ENCODE measurements at regions not wholly inside any gene's neighbourhood (a gene's known extent, or its start where the extent isn't known, plus 50 kb on each side); places are given as distances from the start of the nearest gene placed in this dataset.
A peak's percentile ranks its signal among the peaks of the same experiment; 100 is the strongest.
"Not testable (repeated sequence)": the region's sequence is repeated elsewhere in the genome, so short reads cannot be mapped to it uniquely, and the experiment has no call there.

GRCh38 chr6:99152347-99152643 is 197.2 kb downstream of the FAXC start:
- POLR2A ChIA-PET, result no interaction called here
- no peak overlapping the region for H3K27ac Mint-ChIP-seq
- DNase-seq, result no peak
- CTCF ChIA-PET, result interaction anchor here (0.6 kb wide), 1 partner anchor 33 kb away, joined by 4 read pairs; no protein-coding TSS in a partner anchor
- H3K4me3 Mint-ChIP-seq, result no peak overlapping the region
- H3K4me1 Mint-ChIP-seq, result no peaks in the 10 kb centered on the region
- H3K27me3 Mint-ChIP-seq, result peaks cover 2% of the 10 kb centered on the region
- no peaks in the 10 kb centered on the region for H3K36me3 Mint-ChIP-seq (ENCODE audit: low read depth)
- H3K9me3 Mint-ChIP-seq, result no peaks in the 10 kb centered on the region

- H3K27ac Mint-ChIP-seq, result no peak overlapping the region
- H3K4me1 Mint-ChIP-seq, result no peaks in the 10 kb centered on the region
- no peaks in the 10 kb centered on the region for H3K9me3 Mint-ChIP-seq
- ChIA-PET CTCF (interaction anchor here (0.6 kb wide), 1 partner anchor 34 kb away, joined by 4 read pairs; no protein-coding TSS in a partner anchor), POLR2A (no interaction called here)
- H3K27me3 Mint-ChIP-seq, result peaks cover 2% of the 10 kb centered on the region
- H3K4me3 Mint-ChIP-seq, result no peak overlapping the region
- H3K36me3 Mint-ChIP-seq (ENCODE audit: low read depth), result no peaks in the 10 kb centered on the region
- DNase-seq, result peak; percentile 42
Observed at GRCh38 chr6:99151634-99152346, 197.7 kb downstream of the FAXC start.

GRCh38 chr6:99148761-99149160 is 200.7 kb downstream of the FAXC start:
- Mint-ChIP-seq H3K4me3 (no peak overlapping the region), H3K36me3 (ENCODE audit: low read depth) (no peaks in the 10 kb centered on the region), H3K27ac (no peak overlapping the region), H3K9me3 (no peaks in the 10 kb centered on the region), H3K4me1 (no peaks in the 10 kb centered on the region), H3K27me3 (no peaks in the 10 kb centered on the region)
- no peak for DNase-seq
- ChIA-PET POLR2A (no interaction called here), CTCF (no interaction called here)

GRCh38 chr6:99148111-99148510 is 200.4 kb upstream of the FBXL4 start:
- no peaks in the 10 kb centered on the region for H3K4me1 Mint-ChIP-seq
- CTCF ChIA-PET, result no interaction called here
- no peaks in the 10 kb centered on the region for H3K36me3 Mint-ChIP-seq (ENCODE audit: low read depth)

GRCh38 chr6:99147206-99147605 is 199.5 kb upstream of the FBXL4 start:
- Mint-ChIP-seq H3K36me3 (ENCODE audit: low read depth) (no peaks in the 10 kb centered on the region), H3K4me1 (no peaks in the 10 kb centered on the region), H3K27ac (no peak overlapping the region), H3K27me3 (no peaks in the 10 kb centered on the region), H3K4me3 (no peak overlapping the region), H3K9me3 (no peaks in the 10 kb centered on the region)
- no peak for DNase-seq
- CTCF ChIA-PET, result interaction anchor here (1.5 kb wide), 1 partner anchor 35 kb away, joined by 3 read pairs; no protein-coding TSS in a partner anchor
- POLR2A ChIA-PET, result no interaction called here

More at GRCh38 chr6:99148111-99148510, 200.4 kb upstream of the FBXL4 start:
- POLR2A ChIA-PET, result no interaction called here
- no peaks in the 10 kb centered on the region for H3K27me3 Mint-ChIP-seq
- no peak for DNase-seq
- no peak overlapping the region for H3K4me3 Mint-ChIP-seq
- no peak overlapping the region for H3K27ac Mint-ChIP-seq
- H3K9me3 Mint-ChIP-seq, result no peaks in the 10 kb centered on the region

GRCh38 chr6:99146711-99147110 is 199.0 kb upstream of the FBXL4 start:
- ChIA-PET POLR2A (no interaction called here), CTCF (interaction anchor here (1.5 kb wide), 1 partner anchor 35 kb away, joined by 3 read pairs; no protein-coding TSS in a partner anchor)
- Mint-ChIP-seq H3K36me3 (ENCODE audit: low read depth) (no peaks in the 10 kb centered on the region), H3K27ac (no peak overlapping the region), H3K4me1 (no peaks in the 10 kb centered on the region), H3K9me3 (no peaks in the 10 kb centered on the region), H3K27me3 (no peaks in the 10 kb centered on the region), H3K4me3 (no peak overlapping the region)
- DNase-seq, result no peak

GRCh38 chr6:99145738-99146137 is 198.0 kb upstream of the FBXL4 start:
- no peaks in the 10 kb centered on the region for H3K36me3 Mint-ChIP-seq (ENCODE audit: low read depth)
- ChIA-PET CTCF (interaction anchor here (1.5 kb wide), 1 partner anchor 34 kb away, joined by 3 read pairs; no protein-coding TSS in a partner anchor), POLR2A (no interaction called here)

GRCh38 chr6:99143108-99143861 is 195.5 kb upstream of the FBXL4 start:
- no peaks in the 10 kb centered on the region for H3K36me3 Mint-ChIP-seq (ENCODE audit: low read depth)
- no peaks in the 10 kb centered on the region for H3K4me1 Mint-ChIP-seq
- no peaks in the 10 kb centered on the region for H3K9me3 Mint-ChIP-seq
- ChIA-PET POLR2A (no interaction called here), CTCF (interaction anchor here (1.0 kb wide), 1 partner anchor 10 kb away, joined by 3 read pairs; no protein-coding TSS in a partner anchor)
- H3K27ac Mint-ChIP-seq, result no peak overlapping the region
- DNase-seq, result no peak
- no peaks in the 10 kb centered on the region for H3K27me3 Mint-ChIP-seq
- no peak overlapping the region for H3K4me3 Mint-ChIP-seq

More at GRCh38 chr6:99145738-99146137, 198.0 kb upstream of the FBXL4 start:
- Mint-ChIP-seq H3K9me3 (no peaks in the 10 kb centered on the region), H3K27ac (no peak overlapping the region), H3K4me1 (no peaks in the 10 kb centered on the region), H3K27me3 (no peaks in the 10 kb centered on the region), H3K4me3 (no peak overlapping the region)
- no peak for DNase-seq

- H3K4me3 Mint-ChIP-seq; DNase-seq; H3K36me3 Mint-ChIP-seq (ENCODE audit: low read depth); POLR2A ChIA-PET; H3K4me1 Mint-ChIP-seq; H3K27ac Mint-ChIP-seq; H3K27me3 Mint-ChIP-seq; H3K9me3 Mint-ChIP-seq; CTCF ChIA-PET: not testable (repeated sequence)
Observed at GRCh38 chr6:99141906-99142305, 194.2 kb upstream of the FBXL4 start.

GRCh38 chr6:99138445-99138844 is 190.7 kb upstream of the FBXL4 start:
- no peaks in the 10 kb centered on the region for H3K36me3 Mint-ChIP-seq (ENCODE audit: low read depth)
- no peaks in the 10 kb centered on the region for H3K4me1 Mint-ChIP-seq
- POLR2A ChIA-PET, result no interaction called here
- H3K9me3 Mint-ChIP-seq, result no peaks in the 10 kb centered on the region
- H3K4me3 Mint-ChIP-seq, result no peak overlapping the region
- no peak overlapping the region for H3K27ac Mint-ChIP-seq
- no peak for DNase-seq
- H3K27me3 Mint-ChIP-seq, result peaks cover 3% of the 10 kb centered on the region
- CTCF ChIA-PET, result no interaction called here

GRCh38 chr6:99137314-99137713 is 189.6 kb upstream of the FBXL4 start:
- no peaks in the 10 kb centered on the region for H3K4me1 Mint-ChIP-seq
- H3K4me3 Mint-ChIP-seq, result no peak overlapping the region
- H3K36me3 Mint-ChIP-seq (ENCODE audit: low read depth), result no peaks in the 10 kb centered on the region
- H3K27ac Mint-ChIP-seq, result no peak overlapping the region
- ChIA-PET POLR2A (no interaction called here), CTCF (no interaction called here)
- H3K9me3 Mint-ChIP-seq, result no peaks in the 10 kb centered on the region
- DNase-seq, result no peak
- peaks cover 3% of the 10 kb centered on the region for H3K27me3 Mint-ChIP-seq

GRCh38 chr6:99136488-99136887 is 188.7 kb upstream of the FBXL4 start:
- Mint-ChIP-seq H3K27me3 (peaks cover 3% of the 10 kb centered on the region), H3K9me3 (no peaks in the 10 kb centered on the region), H3K27ac (no peak overlapping the region), H3K4me3 (no peak overlapping the region), H3K4me1 (no peaks in the 10 kb centered on the region), H3K36me3 (ENCODE audit: low read depth) (no peaks in the 10 kb centered on the region)
- ChIA-PET CTCF (no interaction called here), POLR2A (no interaction called here)
- no peak for DNase-seq

GRCh38 chr6:99132026-99132635 is 184.4 kb upstream of the FBXL4 start:
- CTCF ChIA-PET, result no interaction called here
- Mint-ChIP-seq H3K27ac (no peak overlapping the region), H3K9me3 (no peaks in the 10 kb centered on the region), H3K4me1 (no peaks in the 10 kb centered on the region), H3K4me3 (no peak overlapping the region), H3K27me3 (no peaks in the 10 kb centered on the region), H3K36me3 (ENCODE audit: low read depth) (no peaks in the 10 kb centered on the region)
- POLR2A ChIA-PET, result no interaction called here
- no peak for DNase-seq

All from activated CD4-positive, alpha-beta T cell treated with anti-CD3 and anti-CD28 coated beads, Interleukin-2, amount 10 ng/mL, durations not matched to agents 7 days and 5 days (primary cell).